ENCODE measurements at regions not wholly inside any gene's neighbourhood (a gene's known extent, or its start where the extent isn't known, plus 50 kb on each side); places are given as distances from the start of the nearest gene placed in this dataset.

DNA sequence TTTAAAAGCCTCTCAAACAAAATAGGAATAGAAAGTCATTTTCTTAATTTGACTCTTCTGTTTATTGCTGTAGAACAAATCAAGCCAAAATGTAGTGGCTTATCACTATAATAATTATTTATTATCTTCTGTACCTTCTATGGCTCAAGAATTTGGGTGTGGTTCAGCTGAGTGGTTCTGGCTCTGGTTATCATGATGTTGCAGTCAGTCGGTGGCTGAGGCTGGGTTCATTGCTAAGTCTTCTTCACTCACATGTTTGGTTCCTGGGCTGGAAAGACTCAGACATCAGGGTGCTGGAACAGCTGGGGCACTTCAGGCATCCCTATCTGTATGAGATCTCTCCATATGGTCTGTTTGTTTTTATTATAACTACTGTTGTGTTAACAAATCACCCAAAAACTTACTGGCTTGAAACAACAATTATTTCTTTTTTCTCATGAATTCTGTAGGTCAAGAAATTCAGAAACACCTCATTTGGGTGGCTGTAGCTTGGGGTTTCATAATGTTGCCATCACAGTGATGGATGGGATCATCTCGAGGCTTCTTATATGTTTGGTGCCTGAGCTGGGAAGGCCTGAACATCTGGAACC, 165.5 kb upstream of the FOXN2 start:
- TF ChIP-seq, protein P1, sequence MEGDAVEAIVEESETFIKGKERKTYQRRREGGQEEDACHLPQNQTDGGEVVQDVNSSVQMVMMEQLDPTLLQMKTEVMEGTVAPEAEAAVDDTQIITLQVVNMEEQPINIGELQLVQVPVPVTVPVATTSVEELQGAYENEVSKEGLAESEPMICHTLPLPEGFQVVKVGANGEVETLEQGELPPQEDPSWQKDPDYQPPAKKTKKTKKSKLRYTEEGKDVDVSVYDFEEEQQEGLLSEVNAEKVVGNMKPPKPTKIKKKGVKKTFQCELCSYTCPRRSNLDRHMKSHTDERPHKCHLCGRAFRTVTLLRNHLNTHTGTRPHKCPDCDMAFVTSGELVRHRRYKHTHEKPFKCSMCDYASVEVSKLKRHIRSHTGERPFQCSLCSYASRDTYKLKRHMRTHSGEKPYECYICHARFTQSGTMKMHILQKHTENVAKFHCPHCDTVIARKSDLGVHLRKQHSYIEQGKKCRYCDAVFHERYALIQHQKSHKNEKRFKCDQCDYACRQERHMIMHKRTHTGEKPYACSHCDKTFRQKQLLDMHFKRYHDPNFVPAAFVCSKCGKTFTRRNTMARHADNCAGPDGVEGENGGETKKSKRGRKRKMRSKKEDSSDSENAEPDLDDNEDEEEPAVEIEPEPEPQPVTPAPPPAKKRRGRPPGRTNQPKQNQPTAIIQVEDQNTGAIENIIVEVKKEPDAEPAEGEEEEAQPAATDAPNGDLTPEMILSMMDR (conservative IDR thresholded peaks at IDR 0.05; ENCODE audit: low read length) = no peak
- TF ChIP-seq EZH2phosphoT487 (IDR thresholded peaks at IDR 0.05; ENCODE audit: borderline replicate concordance) = no peak
